Colon (tissue), 2 donors: ENCODE measurements at regions not wholly inside any gene's neighbourhood (a gene's known extent, or its start where the extent isn't known, plus 50 kb on each side); places are given as distances from the start of the nearest gene placed in this dataset.

Source experiments
- FAIRE-seq: peaks from 2 replicates; lab custom pipeline; 2012; peaks lifted over from hg19 to GRCh38; lab: Jason Lieb, UNC
- donor health status: control.
- donor health status: control.

GRCh38 chr1:94617134-94617805, 75.7 kb upstream of the F3 start:
- no peak for FAIRE-seq

- FAIRE-seq: no peak
These were observed 74.9 kb upstream of the F3 start for GRCh38 chr1:94616506-94616905.

- FAIRE-seq: no peak
These were observed 73.4 kb upstream of the F3 start for GRCh38 chr1:94614996-94615395.

- no peak for FAIRE-seq
These were observed 72.7 kb upstream of the F3 start for GRCh38 chr1:94614168-94614815.

- no peak for FAIRE-seq
These were observed 71.1 kb upstream of the F3 start for GRCh38 chr1:94612525-94613204.

DNA sequence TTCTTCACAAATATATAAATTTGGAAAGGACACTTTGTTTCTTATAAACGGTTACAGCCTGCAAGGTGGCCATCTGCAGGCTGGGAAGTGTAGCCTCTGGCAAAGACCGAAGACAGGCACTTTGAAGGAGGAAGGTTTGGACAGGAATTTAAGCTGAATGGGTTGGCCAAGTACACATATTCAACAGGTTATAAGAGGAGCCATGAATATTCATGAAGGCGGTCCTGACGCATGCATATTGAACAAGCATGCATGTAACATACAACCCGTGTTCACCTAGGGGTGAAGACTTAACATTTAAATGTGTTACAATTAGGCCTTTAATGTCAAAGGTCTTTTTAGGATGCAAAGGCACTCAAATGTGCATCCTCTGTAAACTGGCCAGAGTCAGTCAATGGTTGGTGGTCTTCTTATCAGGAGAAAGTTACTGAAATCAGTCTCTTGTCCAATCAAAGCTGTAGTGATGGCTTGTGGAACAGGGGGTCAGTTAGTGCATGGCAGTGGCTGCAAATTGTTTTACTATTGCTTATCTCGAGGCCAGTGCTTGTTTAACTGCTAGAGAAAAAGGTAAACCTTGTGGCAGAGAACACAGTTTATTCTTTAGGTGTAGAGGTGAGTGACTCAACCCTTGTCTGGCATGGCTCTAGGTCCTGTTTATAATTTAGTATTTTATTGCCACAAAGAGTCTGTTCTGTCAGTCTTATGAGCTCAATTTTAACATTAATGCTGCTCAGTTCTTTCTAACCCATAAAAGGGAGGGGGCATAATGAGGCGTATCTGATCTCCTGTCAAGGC, 70.3 kb upstream of the F3 start:
- FAIRE-seq: no peak

DNA sequence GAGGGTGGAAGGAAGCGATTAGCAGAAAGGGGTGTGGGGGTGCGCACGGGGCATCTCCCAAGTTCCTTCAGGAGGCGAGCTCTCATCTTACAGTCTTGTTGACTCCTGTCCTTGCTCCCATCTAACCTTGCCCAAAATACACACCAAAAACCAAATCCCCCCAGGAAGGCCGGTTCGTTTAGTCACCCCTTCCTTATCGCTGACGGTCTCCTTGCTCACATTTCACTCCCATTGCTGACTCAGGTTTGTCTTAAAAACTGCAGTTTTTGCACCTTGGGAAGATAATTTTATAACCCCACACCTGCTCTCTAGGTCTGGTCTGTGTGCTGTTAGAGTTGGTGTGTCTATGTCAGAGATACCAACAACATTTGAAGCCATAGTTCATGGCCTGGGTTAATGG, 68.1 kb upstream of the F3 start:
- FAIRE-seq: no peak

GRCh38 chr1:94608852-94609530, 67.4 kb upstream of the F3 start:
- FAIRE-seq: no peak

GRCh38 chr1:94608142-94608851, 66.7 kb upstream of the F3 start:
- FAIRE-seq: no peak

DNA sequence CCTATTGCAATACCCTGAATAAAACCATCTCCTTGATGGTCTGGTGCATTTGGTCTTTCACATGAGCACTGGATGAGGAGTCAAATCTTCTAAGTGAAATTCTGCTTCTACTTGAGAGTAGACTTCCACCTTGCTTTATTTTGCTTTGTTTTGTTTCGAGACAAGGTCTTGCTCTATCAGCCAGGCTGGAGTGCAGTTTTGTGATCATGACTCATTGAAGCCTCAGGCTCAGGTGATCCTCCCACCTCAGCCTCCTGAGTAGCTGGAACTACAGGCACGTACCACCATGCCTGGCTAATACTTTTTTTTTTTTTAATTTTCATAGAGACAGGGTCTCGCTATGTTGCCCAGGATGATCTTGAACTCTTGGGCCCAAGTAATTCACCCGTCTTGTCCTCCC, 65.8 kb upstream of the F3 start:
- FAIRE-seq: no peak

DNA sequence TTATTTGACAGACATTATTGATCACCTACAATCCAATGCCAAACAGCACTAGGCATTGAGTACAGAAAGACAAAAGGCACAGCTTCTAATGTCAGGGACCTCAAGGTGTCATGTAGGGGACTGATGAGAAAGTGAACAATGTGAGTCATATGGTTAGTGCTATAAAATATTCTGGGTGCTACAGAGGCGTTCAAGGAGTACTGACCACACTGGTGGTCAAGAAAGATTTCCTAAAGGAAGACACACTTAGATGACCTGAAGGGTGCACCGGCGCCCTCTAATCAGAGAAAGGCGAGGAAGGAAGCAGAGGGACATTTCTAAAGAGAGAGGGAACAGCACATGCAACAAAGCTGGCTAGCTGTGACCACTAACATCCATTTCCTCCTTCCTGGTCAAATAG, 64.9 kb upstream of the F3 start:
- no peak for FAIRE-seq

DNA sequence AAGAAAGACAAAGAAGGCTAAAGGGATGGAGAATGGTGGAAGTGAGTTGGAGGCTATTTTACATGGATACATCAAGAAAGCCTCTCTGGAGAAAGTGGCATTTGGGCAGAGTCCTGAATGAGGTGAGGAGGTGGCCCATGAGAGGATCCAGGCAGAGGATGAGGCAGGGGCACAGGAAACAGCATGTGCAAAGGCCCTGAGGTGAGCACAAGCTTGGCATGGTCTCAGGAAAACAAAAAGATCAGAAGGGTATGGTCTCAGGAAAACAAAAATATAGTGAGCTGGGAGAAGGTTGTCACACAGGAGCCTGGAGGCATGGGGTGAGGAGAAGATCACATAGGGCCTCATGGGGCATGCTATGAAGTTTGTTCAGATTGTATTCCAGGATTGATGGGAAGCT, 62.1 kb upstream of the F3 start:
- no peak for FAIRE-seq

- peak; percentile 43 for FAIRE-seq
These were observed 61.5 kb upstream of the F3 start for GRCh38 chr1:94602802-94603625.

DNA sequence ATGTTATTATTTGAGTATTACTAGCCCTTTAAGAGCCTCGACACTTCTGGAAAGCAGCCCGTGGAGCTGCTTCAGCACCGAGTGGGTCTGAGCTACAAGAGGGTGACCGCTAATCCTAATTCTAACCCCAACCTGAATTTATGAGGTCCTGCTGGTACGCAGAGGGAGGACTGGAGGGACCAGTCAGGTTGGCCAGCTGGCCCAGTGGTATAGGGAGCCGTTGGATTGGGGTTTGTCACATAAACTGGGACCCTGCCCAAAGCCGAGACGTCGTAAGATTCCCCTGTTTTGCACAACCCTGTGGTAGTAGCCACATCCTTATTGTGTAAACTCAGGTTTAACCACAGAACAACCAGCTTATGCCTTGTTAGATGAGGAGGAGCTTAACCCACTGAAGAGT, 60.8 kb upstream of the F3 start:
- FAIRE-seq: no peak

GRCh38 chr1:94600556-94600955, 59.0 kb upstream of the F3 start:
- no peak for FAIRE-seq

- FAIRE-seq: no peak
These were observed 57.7 kb upstream of the F3 start for GRCh38 chr1:94599095-94599813.

DNA sequence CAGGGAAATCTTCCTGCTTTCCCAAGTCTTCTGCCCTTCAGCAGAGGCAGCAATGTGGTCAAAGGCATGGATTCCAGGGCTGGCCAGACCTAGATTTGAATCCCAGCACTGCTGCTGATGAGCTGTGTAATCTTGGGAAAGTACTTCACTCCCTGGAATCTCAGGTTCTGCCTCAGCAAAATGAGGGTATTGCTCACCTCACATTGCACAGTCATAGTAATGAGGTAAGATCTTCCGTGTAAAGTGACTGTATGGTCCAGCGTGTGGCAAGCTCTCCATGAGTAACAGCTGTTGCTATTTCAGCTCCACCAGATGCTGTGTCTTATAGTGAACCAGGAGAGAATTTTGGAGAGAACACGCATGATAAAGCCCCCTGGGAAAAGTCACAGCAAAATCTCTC, 56.1 kb upstream of the F3 start:
- FAIRE-seq: no peak

GRCh38 chr1:94596260-94596659, 54.7 kb upstream of the F3 start:
- FAIRE-seq: no peak

DNA sequence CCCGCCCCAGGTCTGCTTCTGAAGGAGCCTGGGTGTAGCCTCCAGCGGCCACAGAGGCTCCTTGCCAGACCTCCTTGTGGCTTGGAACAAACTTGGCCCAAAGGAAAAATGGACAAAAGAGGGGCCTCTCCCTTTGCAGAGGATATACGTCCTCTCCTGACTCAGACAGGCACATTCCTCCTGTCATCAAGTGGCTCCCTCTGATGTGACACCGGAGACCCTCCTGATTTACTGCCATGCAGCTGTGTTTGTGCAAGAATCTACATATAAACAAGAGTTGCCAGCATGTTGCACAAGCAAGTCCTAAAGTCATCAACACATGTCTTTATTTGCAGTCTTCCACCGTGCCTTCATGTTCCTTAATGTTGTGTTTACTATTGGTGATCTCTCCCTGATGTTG, 54.1 kb upstream of the F3 start:
- FAIRE-seq: no peak

- no peak for FAIRE-seq
These were observed 52.1 kb upstream of the F3 start for GRCh38 chr1:94593611-94594010.
